Lung (tissue), 11 donors: ENCODE measurements at regions not wholly inside any gene's neighbourhood (a gene's known extent, or its start where the extent isn't known, plus 50 kb on each side); places are given as distances from the start of the nearest gene placed in this dataset.

Source experiments
- ATAC-seq: fragments of 200-7000 bp; cut with Tn5 transposase; one replicate; pipeline ENCODE4 v1.9.1; 2020; ENCODE audit warnings: moderate number of reproducible peaks; ENCODE audit not compliant: insufficient read depth, low FRiP score
- DNase-seq, 3 donors: peaks; one replicate each; pipeline ENCODE4 v3.0.0-alpha.2; 2013 to 2017
- H3K27ac ChIP-seq, 2 donors: one replicate each; pipeline ENCODE4 v1.5.1; 2013; ENCODE audit warnings: mild to moderate bottlenecking in 2 of 2, moderate library complexity in 2 of 2, control low read depth in 1 of 2, inconsistent platforms in 1 of 2, low read depth in 1 of 2, low read length in 1 of 2
- H3K27me3 ChIP-seq, 3 donors: one replicate each; pipeline ENCODE4 v1.5.1; 2013; ENCODE audit warnings: low read length in 2 of 3; ENCODE audit not compliant: control insufficient read depth in 3 of 3, insufficient read depth in 3 of 3
- H3K36me3 ChIP-seq, 4 donors: one replicate each; pipeline ENCODE4 v1.5.1; 2013; ENCODE audit warnings: low read length in 4 of 4, mild to moderate bottlenecking in 1 of 4, moderate library complexity in 1 of 4; ENCODE audit not compliant: control insufficient read depth in 4 of 4, insufficient read depth in 4 of 4
- H3K4me1 ChIP-seq, 5 donors: one replicate each; pipeline ENCODE4 v1.5.1; 2013; ENCODE audit warnings: low read length in 5 of 5, mild to moderate bottlenecking in 2 of 5, moderate library complexity in 1 of 5; ENCODE audit not compliant: control insufficient read depth in 5 of 5, insufficient read depth in 5 of 5
- H3K4me3 ChIP-seq: one replicate; pipeline ENCODE4 v1.5.1; 2013; ENCODE audit warnings: mild to moderate bottlenecking, control low read depth, moderate library complexity
- H3K9ac ChIP-seq, 2 donors: one replicate each; pipeline ENCODE4 v1.5.1; 2013; ENCODE audit warnings: low read length in 2 of 2, control low read depth in 1 of 2; ENCODE audit not compliant: insufficient read depth in 1 of 2
- H3K9me3 ChIP-seq, 4 donors: one replicate each; pipeline ENCODE4 v1.5.1; 2013; ENCODE audit warnings: low read length in 3 of 4, mild to moderate bottlenecking in 1 of 4, moderate library complexity in 1 of 4; ENCODE audit not compliant: control insufficient read depth in 4 of 4, insufficient read depth in 3 of 4
- WGBS, 2 donors: extraction: QIAGEN DNeasy Blood & Tissue Kit; methylation state at CpG; one replicate each; pipeline ENCODE4 v1.1.7; 2013; 5-methylcytosine and 5-hydroxymethylcytosine counted together
- TF ChIP-seq, protein P1 (sequence below): IDR thresholded peaks from 2 replicates; pipeline ENCODE4 v1.5.1; 2012; ENCODE audit warnings: mild to moderate bottlenecking; ENCODE audit errors: control extremely low read depth, extremely low read depth
- donor health status: control.
- donor health status: control.
- donor health status: Bipolar disorder and iron deficiency.
- donor health status: healthy.
- donor health status: DM: yes; HTN: yes; CAD: no.

DNA sequence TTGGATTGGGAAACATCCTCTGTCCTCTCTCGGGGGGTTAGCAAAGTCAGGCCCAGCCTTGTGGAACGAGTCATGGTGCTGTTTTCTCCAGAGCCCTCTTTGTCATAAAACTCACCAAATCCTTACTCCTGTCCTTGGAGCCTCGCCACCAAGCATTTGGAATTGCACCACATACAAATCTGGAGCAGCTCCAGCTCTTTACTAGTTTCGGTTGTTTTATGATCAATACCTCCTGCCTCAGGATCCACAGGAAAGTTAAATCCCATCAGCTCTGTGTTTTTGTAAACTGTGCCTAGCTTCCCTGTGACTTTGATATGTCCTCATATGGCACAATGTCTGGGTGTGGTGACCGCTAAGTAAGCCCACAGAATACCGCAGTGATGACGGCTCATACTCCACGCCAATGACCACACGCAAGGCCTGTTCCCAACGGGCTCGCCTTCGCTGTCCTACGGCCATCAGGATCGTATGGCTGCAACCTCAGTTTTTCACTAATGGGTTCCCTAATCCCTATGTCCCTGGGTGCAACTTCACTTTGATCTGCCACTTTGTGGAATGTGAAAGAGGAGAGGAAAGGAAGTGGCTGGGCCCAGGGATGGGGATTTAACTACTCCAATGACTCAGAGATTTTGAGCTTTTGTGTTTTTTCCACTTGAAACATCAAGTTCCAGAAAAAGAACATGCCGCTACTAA, 111.3 kb upstream of the FOXQ1 start:
- no peak overlapping the region for H3K4me3 ChIP-seq
- no peaks in the 10 kb centered on the region for H3K36me3 ChIP-seq
- H3K4me1 ChIP-seq: peaks cover 0 to 12% (median 0%) of the 10 kb centered on the region in 5 donors
- ATAC-seq (no peak), DNase-seq (peak; percentile 17 to 67 (median 37))
- H3K27ac ChIP-seq: no peak overlapping the region
- no peaks in the 10 kb centered on the region for H3K27me3 ChIP-seq
- no peak overlapping the region for H3K9ac ChIP-seq
- WGBS, 2 donors: 88% methylated on average over 15 of the region's 15 CpGs
- peaks cover 0 to 1% (median 0%) of the 10 kb centered on the region in 4 donors for H3K9me3 ChIP-seq
- TF ChIP-seq, protein P1, sequence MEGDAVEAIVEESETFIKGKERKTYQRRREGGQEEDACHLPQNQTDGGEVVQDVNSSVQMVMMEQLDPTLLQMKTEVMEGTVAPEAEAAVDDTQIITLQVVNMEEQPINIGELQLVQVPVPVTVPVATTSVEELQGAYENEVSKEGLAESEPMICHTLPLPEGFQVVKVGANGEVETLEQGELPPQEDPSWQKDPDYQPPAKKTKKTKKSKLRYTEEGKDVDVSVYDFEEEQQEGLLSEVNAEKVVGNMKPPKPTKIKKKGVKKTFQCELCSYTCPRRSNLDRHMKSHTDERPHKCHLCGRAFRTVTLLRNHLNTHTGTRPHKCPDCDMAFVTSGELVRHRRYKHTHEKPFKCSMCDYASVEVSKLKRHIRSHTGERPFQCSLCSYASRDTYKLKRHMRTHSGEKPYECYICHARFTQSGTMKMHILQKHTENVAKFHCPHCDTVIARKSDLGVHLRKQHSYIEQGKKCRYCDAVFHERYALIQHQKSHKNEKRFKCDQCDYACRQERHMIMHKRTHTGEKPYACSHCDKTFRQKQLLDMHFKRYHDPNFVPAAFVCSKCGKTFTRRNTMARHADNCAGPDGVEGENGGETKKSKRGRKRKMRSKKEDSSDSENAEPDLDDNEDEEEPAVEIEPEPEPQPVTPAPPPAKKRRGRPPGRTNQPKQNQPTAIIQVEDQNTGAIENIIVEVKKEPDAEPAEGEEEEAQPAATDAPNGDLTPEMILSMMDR: no peak

DNA sequence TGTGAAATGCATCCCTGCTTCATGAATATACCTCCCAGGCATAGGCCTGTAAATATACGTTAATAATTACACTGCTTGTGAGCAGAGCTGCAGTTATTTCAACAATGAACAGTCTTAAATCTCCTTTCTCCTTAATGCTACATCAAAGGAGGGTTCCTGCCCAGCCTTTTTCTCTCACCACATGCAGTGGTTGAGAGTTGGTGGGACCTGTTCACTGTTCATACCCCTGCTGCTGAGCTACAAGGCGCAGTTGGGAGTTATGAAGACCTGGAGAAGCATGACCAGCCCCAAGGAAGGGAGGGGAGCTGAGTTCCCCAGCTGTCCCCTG, 111.9 kb upstream of the FOXQ1 start:
- 89 to 94% methylated on average over 2 of the region's 2 CpGs for WGBS, 2 donors
- peaks cover 0 to 4% (median under 1%) of the 10 kb centered on the region in 4 donors for H3K9me3 ChIP-seq
- no peak overlapping the region for H3K4me3 ChIP-seq
- H3K27me3 ChIP-seq: no peaks in the 10 kb centered on the region
- TF ChIP-seq, protein P1: no peak
- H3K36me3 ChIP-seq: no peaks in the 10 kb centered on the region
- ATAC-seq: no peak
- peaks cover 0 to 12% (median 0%) of the 10 kb centered on the region in 5 donors for H3K4me1 ChIP-seq
- no peak overlapping the region for H3K27ac ChIP-seq
- peak in 1 of 3 donors; percentile 27 for DNase-seq
- no peak overlapping the region for H3K9ac ChIP-seq

DNA sequence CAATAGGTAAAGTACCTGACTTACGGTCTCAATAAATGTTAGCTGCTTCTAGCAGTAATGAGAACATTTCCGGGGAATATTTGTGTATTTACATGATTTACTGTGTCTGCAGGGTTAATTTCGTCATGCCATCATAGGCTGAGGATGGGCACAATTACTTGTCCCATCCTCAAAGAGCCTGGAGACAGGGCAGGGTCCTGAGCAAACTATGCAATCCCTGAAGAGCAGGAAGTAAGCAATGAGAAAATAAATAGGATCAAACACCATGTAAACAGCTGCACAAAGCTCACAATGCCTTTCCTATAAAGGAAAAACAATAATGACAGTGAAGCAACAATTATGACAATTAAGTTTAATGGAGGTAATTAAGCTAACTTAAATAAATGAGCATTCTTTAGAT, 114.6 kb upstream of the FOXQ1 start:
- no peak for DNase-seq

More for the DNA sequence above, 114.6 kb upstream of the FOXQ1 start:
- H3K27ac ChIP-seq: no peak overlapping the region
- TF ChIP-seq, protein P1: no peak
- no peaks in the 10 kb centered on the region for H3K27me3 ChIP-seq
- WGBS, 2 donors: 75 to 80% methylated on average over 3 of the region's 3 CpGs
- no peak for ATAC-seq
- H3K36me3 ChIP-seq: no peaks in the 10 kb centered on the region
- peaks cover 0 to 12% (median 0%) of the 10 kb centered on the region in 5 donors for H3K4me1 ChIP-seq
- H3K9me3 ChIP-seq: peaks cover 0 to 4% (median 2%) of the 10 kb centered on the region in 4 donors
- no peak overlapping the region for H3K4me3 ChIP-seq
- no peak overlapping the region for H3K9ac ChIP-seq
